ENCODE measurements at regions not wholly inside any gene's neighbourhood (a gene's known extent, or its start where the extent isn't known, plus 50 kb on each side); places are given as distances from the start of the nearest gene placed in this dataset.

- no peak overlapping the region for H3K27ac ChIP-seq (replicated peaks)
- no peaks in the 10 kb centered on the region for H3K27me3 ChIP-seq (ENCODE audit: insufficient read depth, poor library complexity, severe bottlenecking)
- H3K4me3 ChIP-seq (replicated peaks; ENCODE audit: insufficient read depth, low read length) = no peak overlapping the region
- no peak for DNase-seq (ENCODE audit: low read depth in 1 of 2, low spot score in 1 of 2)
- peak; percentile 7; the same call in 1 of the 2 replicates for TF ChIP-seq SPI1 (IDR thresholded peaks at IDR 0.05; ENCODE audit: borderline replicate concordance, low read depth)
- TF ChIP-seq CTCF (IDR thresholded peaks at IDR 0.05; ENCODE audit: insufficient read depth, low read length) = no peak
Measured at GRCh38 chr18:64259871-64260270, 111.0 kb upstream of the LINC00305 start.

- no peak for DNase-seq (ENCODE audit: low read depth in 1 of 2, low spot score in 1 of 2)
- Histone ChIP-seq H3K27ac (replicated peaks) (no peak overlapping the region), H3K4me3 (replicated peaks; ENCODE audit: insufficient read depth, low read length) (no peak overlapping the region), H3K27me3 (ENCODE audit: insufficient read depth, poor library complexity, severe bottlenecking) (no peaks in the 10 kb centered on the region)
- TF ChIP-seq CTCF (IDR thresholded peaks at IDR 0.05; ENCODE audit: insufficient read depth, low read length) (no peak), POLR2AphosphoS5 (IDR thresholded peaks at IDR 0.05; ENCODE audit: low read depth) (no peak), SPI1 (IDR thresholded peaks at IDR 0.05; ENCODE audit: borderline replicate concordance, low read depth) (no peak), REST (IDR thresholded peaks at IDR 0.05; ENCODE audit: insufficient replicate concordance, low read depth) (no peak), GABPA (IDR thresholded peaks at IDR 0.05; ENCODE audit: low read depth) (no peak)
Measured at GRCh38 chr18:64258111-64258650, 109.3 kb upstream of the LINC00305 start.

- no peak overlapping the region for H3K27ac ChIP-seq (replicated peaks)
- H3K27me3 ChIP-seq (ENCODE audit: insufficient read depth, poor library complexity, severe bottlenecking) = peaks cover 2% of the 10 kb centered on the region
- DNase-seq (ENCODE audit: low read depth in 1 of 2, low spot score in 1 of 2) = no peak
- no peak overlapping the region for H3K4me3 ChIP-seq (replicated peaks; ENCODE audit: insufficient read depth, low read length)
- TF ChIP-seq REST (IDR thresholded peaks at IDR 0.05; ENCODE audit: insufficient replicate concordance, low read depth) (no peak), CTCF (IDR thresholded peaks at IDR 0.05; ENCODE audit: insufficient read depth, low read length) (no peak), POLR2AphosphoS5 (IDR thresholded peaks at IDR 0.05; ENCODE audit: low read depth) (no peak), GABPA (IDR thresholded peaks at IDR 0.05; ENCODE audit: low read depth) (no peak), SPI1 (IDR thresholded peaks at IDR 0.05; ENCODE audit: borderline replicate concordance, low read depth) (no peak)
Measured at GRCh38 chr18:64254399-64255093, 105.7 kb upstream of the LINC00305 start.
